WERI-Rb-1 (cell line): ENCODE measurements at regions not wholly inside any gene's neighbourhood (a gene's known extent, or its start where the extent isn't known, plus 50 kb on each side); places are given as distances from the start of the nearest gene placed in this dataset.

Experiments
- DNase-seq: peaks from one replicate; pipeline ENCODE4 v3.0.0-alpha.2; 2020
- H3K27ac ChIP-seq: fragments of 250-450 bp; sonication (Bioruptor Pico); 2 replicates; pipeline ENCODE4 v1.5.1; 2020; ENCODE audit warnings: mild to moderate bottlenecking, moderate library complexity
- H3K27me3 ChIP-seq: fragments of 250-450 bp; sonication (Bioruptor Pico); 2 replicates; pipeline ENCODE4 v1.5.1; 2021; ENCODE audit warnings: mild to moderate bottlenecking, low read depth, moderate library complexity; ENCODE audit not compliant: insufficient read depth, severe bottlenecking
- H3K36me3 ChIP-seq: fragments of 250-450 bp; sonication (Bioruptor Pico); 2 replicates; pipeline ENCODE4 v1.5.1; 2020; ENCODE audit warnings: mild to moderate bottlenecking, moderate library complexity
- H3K4me3 ChIP-seq: 2 replicates; pipeline ENCODE4 v1.5.1; 2011; ENCODE audit warnings: low read depth, mild to moderate bottlenecking, control low read depth, low read length
- H3K9me3 ChIP-seq: fragments of 250-450 bp; sonication (Bioruptor Pico); 2 replicates; pipeline ENCODE4 v1.5.1; 2021; ENCODE audit warnings: mild to moderate bottlenecking, moderate library complexity; ENCODE audit not compliant: severe bottlenecking
- TF ChIP-seq, protein P1 (sequence below): IDR thresholded peaks from 2 replicates; pipeline ENCODE4 v1.5.1; 2011; ENCODE audit warnings: low read depth, mild to moderate bottlenecking, control low read depth, inconsistent platforms, low read length

DNA sequence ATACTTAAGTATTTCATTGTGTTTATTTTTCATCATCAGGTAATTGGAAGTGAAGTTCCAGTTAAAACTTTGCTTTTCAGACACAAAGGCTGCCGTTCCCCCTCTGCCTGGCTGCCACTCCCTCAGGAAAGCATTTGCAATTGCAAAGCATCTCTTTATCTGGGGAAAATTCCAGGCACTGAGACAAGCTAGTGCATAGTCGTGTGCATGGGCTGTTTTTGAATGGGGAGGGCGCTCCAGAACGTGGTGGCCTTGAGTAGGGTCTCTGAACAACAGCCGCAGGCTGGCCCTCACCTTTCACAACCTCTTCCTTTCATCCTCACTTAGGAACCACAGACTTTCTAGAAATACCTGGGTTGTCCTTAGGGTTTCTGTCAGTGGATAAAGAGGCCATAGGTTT lies 285.1 kb upstream of the ADAMTS16 start:
- no peak for DNase-seq
- no peak overlapping the region for H3K27ac ChIP-seq
- no peaks in the 10 kb centered on the region for H3K36me3 ChIP-seq
- peaks cover 4% of the 10 kb centered on the region for H3K9me3 ChIP-seq
- no peak overlapping the region for H3K4me3 ChIP-seq
- TF ChIP-seq, protein P1, sequence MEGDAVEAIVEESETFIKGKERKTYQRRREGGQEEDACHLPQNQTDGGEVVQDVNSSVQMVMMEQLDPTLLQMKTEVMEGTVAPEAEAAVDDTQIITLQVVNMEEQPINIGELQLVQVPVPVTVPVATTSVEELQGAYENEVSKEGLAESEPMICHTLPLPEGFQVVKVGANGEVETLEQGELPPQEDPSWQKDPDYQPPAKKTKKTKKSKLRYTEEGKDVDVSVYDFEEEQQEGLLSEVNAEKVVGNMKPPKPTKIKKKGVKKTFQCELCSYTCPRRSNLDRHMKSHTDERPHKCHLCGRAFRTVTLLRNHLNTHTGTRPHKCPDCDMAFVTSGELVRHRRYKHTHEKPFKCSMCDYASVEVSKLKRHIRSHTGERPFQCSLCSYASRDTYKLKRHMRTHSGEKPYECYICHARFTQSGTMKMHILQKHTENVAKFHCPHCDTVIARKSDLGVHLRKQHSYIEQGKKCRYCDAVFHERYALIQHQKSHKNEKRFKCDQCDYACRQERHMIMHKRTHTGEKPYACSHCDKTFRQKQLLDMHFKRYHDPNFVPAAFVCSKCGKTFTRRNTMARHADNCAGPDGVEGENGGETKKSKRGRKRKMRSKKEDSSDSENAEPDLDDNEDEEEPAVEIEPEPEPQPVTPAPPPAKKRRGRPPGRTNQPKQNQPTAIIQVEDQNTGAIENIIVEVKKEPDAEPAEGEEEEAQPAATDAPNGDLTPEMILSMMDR = no peak
- peaks cover 55% of the 10 kb centered on the region for H3K27me3 ChIP-seq

DNA sequence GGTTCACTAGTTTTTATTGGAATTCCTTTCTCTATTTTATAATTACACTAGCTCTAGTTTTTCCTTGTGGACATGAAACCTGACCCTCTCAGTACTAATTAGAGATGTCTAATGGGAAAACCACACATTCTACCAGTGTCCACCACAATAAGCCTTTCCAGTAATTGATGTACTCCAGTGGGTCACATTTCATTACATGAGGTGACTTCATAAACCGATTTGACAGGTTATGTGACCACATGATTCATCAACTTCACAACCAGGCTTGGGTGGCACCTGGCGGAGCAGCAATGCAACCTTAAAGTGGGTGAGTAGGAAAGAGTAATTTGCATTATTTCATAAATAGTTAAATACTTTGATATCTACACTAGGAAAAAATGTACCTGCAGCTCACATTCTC lies 284.2 kb upstream of the ADAMTS16 start:
- Histone ChIP-seq H3K4me3 (no peak overlapping the region), H3K36me3 (no peaks in the 10 kb centered on the region), H3K9me3 (peaks cover under 1% of the 10 kb centered on the region), H3K27me3 (peaks cover 59% of the 10 kb centered on the region), H3K27ac (no peak overlapping the region)
- no peak for DNase-seq
- TF ChIP-seq, protein P1 = no peak

DNA sequence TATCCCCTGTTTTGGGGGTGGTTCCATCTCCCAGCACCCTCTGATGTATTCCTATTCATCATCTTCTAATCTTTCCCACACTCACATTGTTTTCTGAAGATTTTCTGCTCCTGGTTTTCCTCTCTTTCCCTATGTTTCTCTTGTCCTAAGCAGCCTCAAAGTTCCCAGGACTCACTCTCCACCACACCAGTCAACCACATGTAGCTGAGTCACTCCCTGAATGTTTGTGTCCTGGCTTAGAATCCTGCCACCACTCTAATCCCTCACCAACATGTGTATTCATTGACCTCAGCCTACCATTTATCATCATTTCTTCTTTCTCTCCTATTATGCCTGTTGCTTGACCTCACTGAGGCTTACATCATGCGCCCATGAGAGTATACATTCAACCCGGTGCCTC lies 282.4 kb upstream of the ADAMTS16 start:
- Histone ChIP-seq H3K36me3 (no peaks in the 10 kb centered on the region), H3K9me3 (no peaks in the 10 kb centered on the region), H3K27ac (no peak overlapping the region), H3K27me3 (peaks cover 59% of the 10 kb centered on the region), H3K4me3 (no peak overlapping the region)
- DNase-seq = no peak
- TF ChIP-seq, protein P1 = no peak

DNA sequence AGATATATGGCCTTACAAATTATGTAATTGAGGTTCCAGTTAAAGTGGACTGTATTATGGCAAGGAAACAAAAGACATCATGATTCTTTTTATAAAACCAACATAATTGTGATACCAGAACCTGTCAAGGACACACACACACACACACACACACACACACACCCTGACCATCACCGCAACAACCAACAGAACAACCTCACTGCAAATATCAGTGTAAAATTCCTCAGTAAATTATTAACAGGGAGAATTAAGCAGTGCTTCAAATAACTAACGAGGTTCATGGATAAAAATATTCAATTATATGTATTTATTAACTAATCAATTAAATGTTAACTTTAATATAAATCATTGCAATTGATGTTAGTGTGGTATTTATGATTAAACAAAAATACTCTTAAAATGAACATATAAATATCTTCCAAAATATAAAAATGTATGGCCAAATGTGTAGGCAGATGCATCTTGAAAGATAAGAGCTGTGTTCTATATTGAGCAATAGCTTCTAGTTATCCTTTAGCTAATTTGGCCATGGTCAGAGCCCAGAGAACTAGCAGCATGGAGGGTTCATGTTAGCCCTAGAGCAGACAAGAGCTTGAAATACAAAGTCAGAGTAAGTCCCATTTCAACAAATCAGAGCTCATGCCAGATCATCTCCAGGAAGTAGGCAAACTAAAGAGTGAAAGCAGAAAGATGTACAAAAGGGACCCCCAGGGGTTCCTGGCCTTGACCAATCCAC lies 280.5 kb upstream of the ADAMTS16 start:
- Histone ChIP-seq H3K27me3 (peaks cover 61% of the 10 kb centered on the region), H3K27ac (no peak overlapping the region), H3K9me3 (no peaks in the 10 kb centered on the region), H3K4me3 (no peak overlapping the region), H3K36me3 (no peaks in the 10 kb centered on the region)
- TF ChIP-seq, protein P1 = no peak
- no peak for DNase-seq

DNA sequence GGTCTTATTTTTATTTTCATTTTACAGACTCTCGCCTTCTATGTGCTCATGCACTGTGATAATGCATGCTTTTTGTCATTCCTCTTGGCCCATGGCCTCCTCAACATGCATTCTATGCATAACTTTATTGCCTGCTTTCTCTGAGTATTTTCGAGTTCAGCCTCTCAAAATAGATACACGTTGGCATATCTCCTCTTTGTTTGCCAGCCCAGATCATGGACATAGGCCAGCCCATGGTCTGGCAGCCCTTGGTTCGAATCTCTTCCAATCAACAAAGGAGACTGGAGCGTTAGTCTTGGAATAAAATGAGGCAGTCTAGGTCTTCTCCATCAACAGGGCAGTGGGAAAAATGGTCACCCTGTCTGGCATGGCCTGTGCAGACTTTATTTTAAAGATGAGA lies 279.5 kb upstream of the ADAMTS16 start:
- TF ChIP-seq, protein P1 = no peak
- no peak overlapping the region for H3K4me3 ChIP-seq

DNA sequence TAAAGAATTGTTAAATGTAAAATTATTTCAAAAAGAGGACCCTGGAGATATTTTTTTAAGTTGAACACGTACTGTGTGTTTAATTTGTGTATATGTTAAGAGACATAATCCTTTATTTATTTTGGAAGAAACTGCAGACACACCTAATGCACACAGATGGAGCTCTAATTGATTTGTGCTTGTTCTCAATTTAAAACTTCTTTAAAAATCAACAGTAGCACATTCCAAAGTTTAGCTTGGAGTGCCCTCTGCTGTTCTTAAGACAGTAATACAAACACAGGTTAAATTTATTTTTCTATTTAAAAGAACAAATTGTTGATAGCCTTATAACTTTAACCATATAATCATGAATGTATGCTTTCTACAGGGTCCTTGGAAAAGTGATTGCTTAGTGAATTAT lies 277.6 kb upstream of the ADAMTS16 start:
- no peak for DNase-seq
- no peak overlapping the region for H3K4me3 ChIP-seq
- TF ChIP-seq, protein P1 = peak; percentile 17; the same call in 1 of the 2 replicates
- H3K9me3 ChIP-seq = no peaks in the 10 kb centered on the region
- no peak overlapping the region for H3K27ac ChIP-seq
- peaks cover 38% of the 10 kb centered on the region for H3K27me3 ChIP-seq
- H3K36me3 ChIP-seq = no peaks in the 10 kb centered on the region

More for the DNA sequence above, 279.5 kb upstream of the ADAMTS16 start:
- Histone ChIP-seq H3K27ac (no peak overlapping the region), H3K36me3 (no peaks in the 10 kb centered on the region), H3K9me3 (no peaks in the 10 kb centered on the region), H3K27me3 (peaks cover 54% of the 10 kb centered on the region)
- no peak for DNase-seq
